Ovary (tissue), 7 donors: ENCODE measurements at regions not wholly inside any gene's neighbourhood (a gene's known extent, or its start where the extent isn't known, plus 50 kb on each side); places are given as distances from the start of the nearest gene placed in this dataset.

Experiments used
- DNase-seq, 5 donors: peaks; one replicate each; pipeline ENCODE4 v3.0.0-alpha.2; 2019 to 2020
- H3K27ac ChIP-seq, 2 donors: fragments of 200-600 bp; one replicate each; pipeline versions ENCODE4 v1.5.1 to v1.8.0; 2019 to 2022
- H3K27me3 ChIP-seq: fragments of 200-600 bp; one replicate; pipeline ENCODE4 v1.8.0; 2022
- H3K36me3 ChIP-seq: fragments of 200-600 bp; sonication (generic); one replicate; pipeline ENCODE4 v1.5.1; 2019
- H3K4me1 ChIP-seq: one replicate; pipeline ENCODE4 v1.8.1; 2013; ENCODE audit warnings: mild to moderate bottlenecking, moderate library complexity; ENCODE audit not compliant: insufficient read depth
- H3K4me3 ChIP-seq: fragments of 200-600 bp; sonication (generic); one replicate; pipeline ENCODE4 v1.5.1; 2017
- H3K9me3 ChIP-seq, 2 donors: fragments of 200-600 bp in 1 of 2; sonication (generic) in 1 of 2; one replicate each; pipeline versions ENCODE4 v1.5.1 to v1.8.1; 2013 to 2019; ENCODE audit warnings: mild to moderate bottlenecking in 1 of 2, moderate library complexity in 1 of 2
- CTCF ChIP-seq, 3 donors: fragments of 450-650 bp in 2 of 3; fragments of 200-600 bp in 1 of 3; IDR thresholded peaks; one replicate each; pipeline versions ENCODE4 v1.5.1 to v1.8.0; 2016 to 2022; ENCODE audit warnings: antibody characterized with exemption in 3 of 3, mild to moderate bottlenecking in 1 of 3
- EP300 ChIP-seq: sonication (generic); formaldehyde crosslinking; IDR thresholded peaks from one replicate; pipeline ENCODE4 v1.6.1; 2017; ENCODE audit warnings: antibody characterized with exemption
- POLR2A ChIP-seq: fragments of 450-650 bp; IDR thresholded peaks from one replicate; pipeline ENCODE4 v1.6.1; 2017; ENCODE audit warnings: antibody characterized with exemption, mild to moderate bottlenecking, moderate library complexity
- WGBS, 3 donors: extraction: QIAGEN DNeasy Blood & Tissue Kit in 1 of 3; methylation state at CpG; one replicate each; pipeline versions ENCODE4 v1.1.5 to v1.1.7; 2013 to 2017; 5-methylcytosine and 5-hydroxymethylcytosine counted together
- intact Hi-C, 4 donors: fragments of 100-400 bp; cut with DNase I; formaldehyde crosslinking; loops; one replicate each; pipeline versions ENCODE4 v1.11.0 to v1.15.1; 2022 to 2023
- donor health status: DM: no; HTN: no; CAD: no; lungs with moderate emphysema.
- donor health status: DM: no; HTN: no; CAD: no.
- donor health status: Bipolar disorder and iron deficiency.
- donor health status: DM: no; HTN: no; CAD: no.
- donor health status: DM: yes; HTN: yes; CAD: no.

DNA sequence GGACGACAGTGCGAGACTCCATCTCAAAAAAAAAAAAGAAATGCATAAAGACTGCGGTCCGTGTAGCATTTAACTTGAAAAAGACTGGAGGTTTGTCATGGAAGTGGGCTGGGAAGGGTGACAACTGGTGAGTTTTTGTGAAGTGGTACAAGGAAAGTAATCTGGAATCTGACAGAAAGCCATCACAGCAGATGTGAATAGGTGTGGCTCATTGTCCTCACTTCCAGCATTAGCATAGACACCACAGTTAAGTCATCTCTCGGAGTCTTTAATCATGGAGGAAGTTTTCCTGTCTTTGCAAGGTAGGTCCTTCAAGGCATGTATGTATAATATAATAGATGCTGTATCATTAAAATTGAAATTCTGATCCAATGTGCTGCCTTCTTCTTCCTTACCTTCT lies 453.2 kb downstream of the TFAP2A start:
- Histone ChIP-seq H3K27me3 (no peaks in the 10 kb centered on the region), H3K9me3 (no peaks in the 10 kb centered on the region), H3K4me3 (no peak overlapping the region), H3K27ac (no peak overlapping the region), H3K4me1 (no peaks in the 10 kb centered on the region), H3K36me3 (no peaks in the 10 kb centered on the region)
- no peak for TF ChIP-seq POLR2A
- no peak for TF ChIP-seq EP300
- TF ChIP-seq CTCF (IDR thresholded peaks at IDR 0.05) = no peak
- DNase-seq = no peak
- WGBS, 3 donors = 86 to 89% (median 89%) methylated on average over 5 of the region's 5 CpGs
- intact Hi-C loops = no loop called here

GRCh38 chr6:9957215-9957759 lies 457.6 kb downstream of the TFAP2A start:
- Histone ChIP-seq H3K27me3 (no peaks in the 10 kb centered on the region), H3K27ac (no peak overlapping the region), H3K9me3 (no peaks in the 10 kb centered on the region), H3K4me1 (no peaks in the 10 kb centered on the region), H3K4me3 (no peak overlapping the region), H3K36me3 (no peaks in the 10 kb centered on the region)
- intact Hi-C loops = no loop called here
- no peak for DNase-seq
- WGBS, 3 donors = 72 to 81% (median 78%) methylated on average over 2 of the region's 2 CpGs
- TF ChIP-seq POLR2A (no peak), CTCF (IDR thresholded peaks at IDR 0.05) (no peak), EP300 (no peak)

DNA sequence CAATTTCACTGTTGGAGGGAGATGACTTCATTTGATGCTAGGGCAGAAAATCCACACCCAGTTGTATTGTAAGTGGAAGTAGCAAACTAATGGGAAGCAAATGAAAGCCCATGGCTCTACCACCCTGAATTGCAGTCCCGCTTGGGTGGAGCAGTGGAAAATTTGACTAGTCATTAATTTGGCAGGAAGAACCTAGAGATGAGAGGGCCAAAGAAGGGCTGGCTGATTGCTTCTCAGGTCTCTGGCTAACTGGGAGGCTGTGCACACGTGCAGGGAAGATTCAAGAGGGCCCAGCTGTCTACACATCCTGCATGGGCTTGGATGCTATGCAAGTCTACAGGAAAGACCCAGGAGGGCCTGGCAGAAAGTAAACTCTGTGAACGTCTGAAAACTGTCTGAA lies 466.2 kb downstream of the TFAP2A start:
- no peak overlapping the region for H3K4me3 ChIP-seq
- no peaks in the 10 kb centered on the region for H3K36me3 ChIP-seq
- H3K27me3 ChIP-seq = no peaks in the 10 kb centered on the region
- H3K27ac ChIP-seq = no peak overlapping the region
- no peaks in the 10 kb centered on the region for H3K4me1 ChIP-seq
- intact Hi-C loops = no loop called here
- H3K9me3 ChIP-seq = no peaks in the 10 kb centered on the region
- no peak for TF ChIP-seq EP300
- no peak for TF ChIP-seq CTCF (IDR thresholded peaks at IDR 0.05)
- no peak for TF ChIP-seq POLR2A
- no peak for DNase-seq
- WGBS, 3 donors = 33 to 47% (median 42%) methylated on average over 3 of the region's 3 CpGs

DNA sequence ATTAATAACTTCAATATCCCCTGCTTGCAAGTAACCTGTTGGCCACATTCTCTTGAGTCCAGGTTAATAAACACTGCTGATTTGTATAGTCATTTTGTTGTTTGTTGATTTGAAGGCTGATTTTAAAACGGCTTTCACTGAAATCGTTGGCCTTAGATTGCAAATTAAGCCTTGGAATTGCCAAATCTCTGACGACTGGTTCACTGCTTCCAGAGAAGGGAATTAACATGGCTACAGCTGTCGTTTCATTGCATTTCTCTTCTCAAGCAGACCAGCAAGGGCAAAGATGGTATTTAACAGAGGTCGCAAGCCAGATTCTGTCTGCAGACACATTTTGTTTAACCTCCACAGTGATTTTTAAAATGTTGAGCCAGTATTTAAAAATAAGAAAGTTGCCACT lies 470.9 kb downstream of the TFAP2A start:
- no peaks in the 10 kb centered on the region for H3K27me3 ChIP-seq
- H3K4me3 ChIP-seq = no peak overlapping the region
- WGBS, 3 donors = 58 to 60% (median 58%) methylated on average over 5 of the region's 5 CpGs
- H3K36me3 ChIP-seq = no peaks in the 10 kb centered on the region
- no peak overlapping the region for H3K27ac ChIP-seq
- H3K4me1 ChIP-seq = no peaks in the 10 kb centered on the region
- no peak for DNase-seq
- intact Hi-C loops = no loop called here
- H3K9me3 ChIP-seq = no peaks in the 10 kb centered on the region
- no peak for TF ChIP-seq CTCF (IDR thresholded peaks at IDR 0.05)
- no peak for TF ChIP-seq EP300
- TF ChIP-seq POLR2A = no peak
